IMR-90 (cell line): ENCODE measurements at regions not wholly inside any gene's neighbourhood (a gene's known extent, or its start where the extent isn't known, plus 50 kb on each side); places are given as distances from the start of the nearest gene placed in this dataset.
A peak's percentile ranks its signal among the peaks of the same experiment; 100 is the strongest.

ENCODE experiments used
- ATAC-seq: fragments of 200-7000 bp; cut with Tn5 transposase; 2 replicates; pipeline ENCODE4 v1.9.1; 2020; ENCODE audit warnings: low read depth, mild to moderate bottlenecking, moderate library complexity
- BruUV-seq: library from RNA; stranded (reverse); fragments of 400-500 nt; replicated peaks from 2 replicates; lab custom pipeline; 2021; lab: Mats Ljungman, UMichigan
- CTCF ChIA-PET: fragments of 300-600 bp; formaldehyde crosslinking; extraction: SDS; loops from one replicate; lab custom pipeline; 2021; ENCODE audit warnings: antibody characterized with exemption; lab: Yijun Ruan, JAX
- POLR2A ChIA-PET: fragments of 300-600 bp; sonication (Branson Sonifier 250); formaldehyde crosslinking; loops from one replicate; lab custom pipeline; 2022; ENCODE audit warnings: antibody characterized with exemption; ENCODE audit not compliant: unreplicated experiment; lab: Charles Lee
- DNase-seq: peaks from one replicate; pipeline ENCODE4 v3.0.0; 2013
- H2AFZ ChIP-seq: replicated peaks from 2 replicates; pipeline ENCODE3; 2013; ENCODE audit warnings: low read length, mild to moderate bottlenecking; ENCODE audit not compliant: poor library complexity
- H2AK5ac ChIP-seq: 2 replicates; pipeline ENCODE4 v1.6.1; 2013; ENCODE audit warnings: low read depth, low read length, inconsistent platforms
- H2AK9ac ChIP-seq: replicated peaks from 2 replicates; pipeline ENCODE3; 2013; ENCODE audit warnings: mild to moderate bottlenecking, low read depth, low read length, moderate library complexity; ENCODE audit not compliant: poor library complexity
- H2BK120ac ChIP-seq: 2 replicates; pipeline ENCODE4 v1.6.1; 2013; ENCODE audit warnings: low read depth, low read length, inconsistent platforms
- H2BK15ac ChIP-seq: 3 replicates; pipeline ENCODE4 v1.6.1; 2013; ENCODE audit warnings: low read depth, low read length, inconsistent platforms
- H2BK20ac ChIP-seq: 2 replicates; pipeline ENCODE4 v1.6.1; 2013; ENCODE audit warnings: low read depth, mild to moderate bottlenecking, inconsistent platforms, low read length, moderate library complexity
- H2BK5ac ChIP-seq: 2 replicates; pipeline ENCODE4 v1.6.1; 2013; ENCODE audit warnings: mild to moderate bottlenecking, low read depth, low read length, inconsistent platforms; ENCODE audit not compliant: poor library complexity, severe bottlenecking
- H3K14ac ChIP-seq: replicated peaks from 2 replicates; pipeline ENCODE4 v1.6.1; 2013; ENCODE audit warnings: low read depth, low read length, inconsistent platforms
- H3K18ac ChIP-seq: 2 replicates; pipeline ENCODE4 v1.6.1; 2013; ENCODE audit warnings: low read depth, low read length, control low read depth
- H3K23ac ChIP-seq: 2 replicates; pipeline ENCODE4 v1.6.1; 2013; ENCODE audit warnings: low read depth, low read length, inconsistent platforms
- H3K27ac ChIP-seq: 2 replicates; pipeline ENCODE4 v1.5.1; 2013; ENCODE audit warnings: mild to moderate bottlenecking, control low read depth, low read length; ENCODE audit not compliant: insufficient read depth
- H3K27me3 ChIP-seq: 2 replicates; pipeline ENCODE4 v1.6.1; 2013; ENCODE audit warnings: low read length; ENCODE audit not compliant: control insufficient read depth, insufficient read depth
- H3K36me3 ChIP-seq: 2 replicates; pipeline ENCODE4 v1.6.1; 2013; ENCODE audit warnings: low read length, mixed read lengths; ENCODE audit not compliant: control insufficient read depth, insufficient read depth
- H3K4ac ChIP-seq: 2 replicates; pipeline ENCODE4 v1.6.1; 2013; ENCODE audit warnings: low read depth, low read length, inconsistent platforms
- H3K4me1 ChIP-seq: 2 replicates; pipeline ENCODE4 v1.6.1; 2013; ENCODE audit warnings: low read length, mixed read lengths; ENCODE audit not compliant: control insufficient read depth, insufficient read depth
- H3K4me2 ChIP-seq: 2 replicates; pipeline ENCODE4 v1.6.1; 2013; ENCODE audit warnings: low read depth, mild to moderate bottlenecking, control low read depth, low read length, moderate library complexity
- H3K4me3 ChIP-seq: 2 replicates; pipeline ENCODE4 v1.5.1; 2013; ENCODE audit warnings: low read depth, mild to moderate bottlenecking, control low read depth, low read length, moderate library complexity; ENCODE audit not compliant: insufficient read depth
- H3K56ac ChIP-seq: 2 replicates; pipeline ENCODE4 v1.6.1; 2013; ENCODE audit warnings: low read length, inconsistent platforms; ENCODE audit not compliant: insufficient read depth; ENCODE audit errors: extremely low read depth
- H3K79me1 ChIP-seq, 2 experiments: 2 replicates each; pipeline ENCODE4 v1.6.1; 2013; ENCODE audit warnings: low read length in 2 of 2, inconsistent platforms in 1 of 2, low read depth in 1 of 2
- H3K9ac ChIP-seq: 2 replicates; pipeline ENCODE4 v1.6.1; 2013; ENCODE audit warnings: low read depth, low read length, control low read depth
- H3K9me1 ChIP-seq: 2 replicates; pipeline ENCODE4 v1.6.1; 2013; ENCODE audit warnings: low read length, inconsistent platforms; ENCODE audit not compliant: insufficient read depth
- H3K9me3 ChIP-seq: 2 replicates; pipeline ENCODE4 v1.6.1; 2013; ENCODE audit warnings: low read length; ENCODE audit not compliant: control insufficient read depth, insufficient read depth
- H4K20me1 ChIP-seq: 2 replicates; pipeline ENCODE4 v1.6.1; 2013; ENCODE audit warnings: low read length, inconsistent platforms; ENCODE audit not compliant: insufficient read depth
- H4K5ac ChIP-seq: 2 replicates; pipeline ENCODE4 v1.6.1; 2013; ENCODE audit warnings: mild to moderate bottlenecking, low read depth, low read length, control low read depth
- H4K8ac ChIP-seq, 2 experiments: 2 replicates each; pipeline ENCODE4 v1.6.1; 2013; ENCODE audit warnings: low read depth in 2 of 2, low read length in 2 of 2, control low read depth in 1 of 2, inconsistent platforms in 1 of 2
- H4K91ac ChIP-seq: 2 replicates; pipeline ENCODE4 v1.6.1; 2013; ENCODE audit warnings: low read depth, low read length, inconsistent platforms; ENCODE audit not compliant: insufficient read depth
- BHLHE40 ChIP-seq: fragments of 150-350 bp; IDR thresholded peaks from 2 replicates; pipeline ENCODE4 v1.6.1; 2016; ENCODE audit warnings: mild to moderate bottlenecking, low read depth, low read length
- CEBPB ChIP-seq: IDR thresholded peaks from 2 replicates; pipeline ENCODE4 v1.6.1; 2012; ENCODE audit warnings: low read depth, low read length, improper control_type of control experiment
- CHD1 ChIP-seq: IDR thresholded peaks from 2 replicates; pipeline ENCODE4 v1.6.1; 2012; ENCODE audit warnings: low read depth, low read length, improper control_type of control experiment
- ELK1 ChIP-seq: fragments of 150-350 bp; IDR thresholded peaks from 2 replicates; pipeline ENCODE4 v1.6.1; 2016; ENCODE audit warnings: low read depth, mild to moderate bottlenecking, low read length, moderate library complexity, borderline replicate concordance
- FOS ChIP-seq: fragments of 150-350 bp; IDR thresholded peaks from 2 replicates; pipeline ENCODE4 v1.6.1; 2016; ENCODE audit warnings: low read depth, low read length
- MAFK ChIP-seq: IDR thresholded peaks from 2 replicates; pipeline ENCODE4 v1.6.1; 2012; ENCODE audit warnings: low read depth, low read length, improper control_type of control experiment
- MAZ ChIP-seq: IDR thresholded peaks from 2 replicates; pipeline ENCODE4 v1.6.1; 2012; ENCODE audit warnings: low read depth, mild to moderate bottlenecking, low read length, improper control_type of control experiment, moderate library complexity, borderline replicate concordance
- MXI1 ChIP-seq: IDR thresholded peaks from 2 replicates; pipeline ENCODE4 v1.6.1; 2012; ENCODE audit warnings: low read depth, mild to moderate bottlenecking, low read length, moderate library complexity, borderline replicate concordance
- NFE2L2 ChIP-seq: fragments of 150-350 bp; IDR thresholded peaks from 2 replicates; pipeline ENCODE4 v1.6.1; 2016; ENCODE audit warnings: low read depth, mild to moderate bottlenecking, low read length
- POLR2A ChIP-seq: IDR thresholded peaks from 2 replicates; pipeline ENCODE4 v1.6.1; 2012; ENCODE audit warnings: mild to moderate bottlenecking, low read depth, low read length
- RAD21 ChIP-seq: IDR thresholded peaks from 2 replicates; pipeline ENCODE4 v1.6.1; 2012; ENCODE audit warnings: low read length, improper control_type of control experiment
- RCOR1 ChIP-seq: IDR thresholded peaks from 2 replicates; pipeline ENCODE4 v1.6.1; 2012; ENCODE audit warnings: mild to moderate bottlenecking, low read length, improper control_type of control experiment; ENCODE audit not compliant: insufficient replicate concordance
- RFX5 ChIP-seq: IDR thresholded peaks from 2 replicates; pipeline ENCODE4 v1.8.0; 2012; ENCODE audit warnings: low read depth, mild to moderate bottlenecking, low read length, moderate library complexity
- SMC3 ChIP-seq: fragments of 150-350 bp; IDR thresholded peaks from 2 replicates; pipeline ENCODE4 v1.6.1; 2016; ENCODE audit warnings: low read depth, mild to moderate bottlenecking, antibody characterized with exemption, low read length, moderate library complexity
- USF2 ChIP-seq: fragments of 150-350 bp; IDR thresholded peaks from 2 replicates; pipeline ENCODE4 v1.6.1; 2017; ENCODE audit warnings: mild to moderate bottlenecking, antibody characterized with exemption, low read length, low read depth
- WGBS, 2 experiments: methylation state at CpG; one replicate each; pipeline versions ENCODE4 v1.1.5 to v1.1.7; 2013; ENCODE audit warnings: missing lambda C conversion rate in 2 of 2; ENCODE audit not compliant: insufficient read length in 1 of 2; ENCODE audit errors: extremely low coverage in 2 of 2; 5-methylcytosine and 5-hydroxymethylcytosine counted together
- dilution Hi-C: fragments of 300-500 bp; cut with HindIII; formaldehyde crosslinking; loops from one replicate; pipeline ENCODE4 v1.14.3; 2018; ENCODE audit warnings: low sequenced_read_pairs; ENCODE audit not compliant: unreplicated experiment
- in situ Hi-C: fragments of 300-500 bp; cut with MboI; formaldehyde crosslinking; loops from 3 replicates; pipeline ENCODE4 v1.14.3; 2019; ENCODE audit warnings: low sequenced_read_pairs, inconsistent platforms, mixed read lengths
- intact Hi-C: fragments of 100-400 bp; cut with micrococcal nuclease; formaldehyde crosslinking; loops from 2 replicates; pipeline ENCODE4 v1.10.0; 2022
- TF ChIP-seq, protein P1 (sequence below): conservative IDR thresholded peaks from 2 replicates; pipeline ENCODE4 v1.5.1; 2012; ENCODE audit warnings: mild to moderate bottlenecking, low read depth, low read length, improper control_type of control experiment

DNA sequence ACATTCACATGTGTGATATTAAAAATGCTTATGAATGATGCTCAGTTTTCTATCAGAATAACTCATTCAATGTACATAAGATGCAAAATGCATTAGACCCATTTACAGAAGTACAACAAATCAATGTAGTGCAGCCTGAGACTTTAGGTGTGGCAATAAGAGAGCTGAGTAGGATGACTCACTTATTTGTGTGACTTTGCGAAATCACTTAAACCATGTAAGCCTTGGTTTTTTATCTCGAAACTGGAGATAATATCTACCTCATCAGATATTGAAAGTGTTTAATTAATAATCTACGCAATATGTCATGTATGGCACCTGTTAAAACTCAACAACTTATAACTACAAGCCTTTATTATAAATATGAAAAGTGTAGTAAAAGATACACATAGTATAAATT lies 105.7 kb upstream of the LUZP2 start:
- H2BK120ac ChIP-seq = no peak overlapping the region
- TF ChIP-seq NFE2L2 = peak; percentile 74; the same call in 1 of the 2 replicates
- no peak for TF ChIP-seq POLR2A
- TF ChIP-seq USF2 = no peak
- no peak for TF ChIP-seq RAD21
- TF ChIP-seq RCOR1 = no peak
- no peak for TF ChIP-seq CHD1
- no peak for TF ChIP-seq ELK1
- TF ChIP-seq FOS = peak; percentile 89; the same call in 1 of the 2 replicates
- TF ChIP-seq MXI1 = no peak
- TF ChIP-seq RFX5 = no peak
- peak; percentile 97 for TF ChIP-seq CEBPB
- 0 out of 2 replicates have a peak, but pooled peaks have one; percentile 22 for TF ChIP-seq MAFK
- TF ChIP-seq MAZ = no peak
- TF ChIP-seq SMC3 = no peak
- TF ChIP-seq, protein P1, sequence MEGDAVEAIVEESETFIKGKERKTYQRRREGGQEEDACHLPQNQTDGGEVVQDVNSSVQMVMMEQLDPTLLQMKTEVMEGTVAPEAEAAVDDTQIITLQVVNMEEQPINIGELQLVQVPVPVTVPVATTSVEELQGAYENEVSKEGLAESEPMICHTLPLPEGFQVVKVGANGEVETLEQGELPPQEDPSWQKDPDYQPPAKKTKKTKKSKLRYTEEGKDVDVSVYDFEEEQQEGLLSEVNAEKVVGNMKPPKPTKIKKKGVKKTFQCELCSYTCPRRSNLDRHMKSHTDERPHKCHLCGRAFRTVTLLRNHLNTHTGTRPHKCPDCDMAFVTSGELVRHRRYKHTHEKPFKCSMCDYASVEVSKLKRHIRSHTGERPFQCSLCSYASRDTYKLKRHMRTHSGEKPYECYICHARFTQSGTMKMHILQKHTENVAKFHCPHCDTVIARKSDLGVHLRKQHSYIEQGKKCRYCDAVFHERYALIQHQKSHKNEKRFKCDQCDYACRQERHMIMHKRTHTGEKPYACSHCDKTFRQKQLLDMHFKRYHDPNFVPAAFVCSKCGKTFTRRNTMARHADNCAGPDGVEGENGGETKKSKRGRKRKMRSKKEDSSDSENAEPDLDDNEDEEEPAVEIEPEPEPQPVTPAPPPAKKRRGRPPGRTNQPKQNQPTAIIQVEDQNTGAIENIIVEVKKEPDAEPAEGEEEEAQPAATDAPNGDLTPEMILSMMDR = no peak
- TF ChIP-seq BHLHE40 = 0 out of 2 replicates have a peak, but pooled peaks have one; percentile 42
- H3K9me1 ChIP-seq = no peaks in the 10 kb centered on the region
- H4K20me1 ChIP-seq = no peaks in the 10 kb centered on the region
- peak; percentile 87 for DNase-seq
- no CpG with 5 or more reads among the region's 3 CpGs for WGBS, 2 experiments
- ChIA-PET CTCF (no interaction called here), POLR2A (no interaction called here)
- no peaks in the 10 kb centered on the region for H3K9me3 ChIP-seq
- H4K8ac ChIP-seq = no peak overlapping the region
- H2AK9ac ChIP-seq = no peak overlapping the region
- intact Hi-C loops (loop anchor here (10.0 kb wide), 1 partner anchor 1834 kb away; no protein-coding TSS in a partner anchor), dilution Hi-C loops (no loop called here), in situ Hi-C loops (loop anchor here (25.0 kb wide), 2 partner anchors 1379 to 1504 kb away; no protein-coding TSS in a partner anchor)
- no peak overlapping the region for H4K5ac ChIP-seq
- no peak overlapping the region for H2AK5ac ChIP-seq
- BruUV-seq = no TSS peak
- H3K79me1 ChIP-seq = no peaks in the 10 kb centered on the region
- no peak overlapping the region for H2BK15ac ChIP-seq
- no peak overlapping the region for H2BK5ac ChIP-seq
- no peak overlapping the region for H3K4me3 ChIP-seq
- H3K4me2 ChIP-seq = no peak overlapping the region
- no peak overlapping the region for H2AFZ ChIP-seq
- H3K4ac ChIP-seq = no peak overlapping the region
- no peak overlapping the region for H3K56ac ChIP-seq
- H3K27ac ChIP-seq = no peak overlapping the region
- no peak overlapping the region for H3K18ac ChIP-seq
- H3K36me3 ChIP-seq = no peaks in the 10 kb centered on the region
- no peak overlapping the region for H3K9ac ChIP-seq
- H2BK20ac ChIP-seq = no peak overlapping the region
- ATAC-seq = peak; percentile 75
- no peak overlapping the region for H3K14ac ChIP-seq
- H3K23ac ChIP-seq = no peak overlapping the region
- no peak overlapping the region for H4K91ac ChIP-seq
- H3K27me3 ChIP-seq = no peaks in the 10 kb centered on the region
- peaks cover 3% of the 10 kb centered on the region; the same call in 1 of the 2 replicates for H3K4me1 ChIP-seq
